CMK (cell line): ENCODE measurements at regions not wholly inside any gene's neighbourhood (a gene's known extent, or its start where the extent isn't known, plus 50 kb on each side); places are given as distances from the start of the nearest gene placed in this dataset.

Source experiments
- DNase-seq: peaks from one replicate; pipeline ENCODE4 v3.0.0-alpha.2; 2010; ENCODE audit warnings: low read depth

- no peak for DNase-seq
Observed at GRCh38 chr10:5310914-5311313, 53.9 kb upstream of the UCN3 start.

- DNase-seq = no peak
Observed at GRCh38 chr10:5311617-5312016, 53.1 kb upstream of the UCN3 start.

- DNase-seq = no peak
Observed at GRCh38 chr10:5314840-5315239, 49.9 kb upstream of the UCN3 start.
